Transverse colon (tissue), 4 donors: ENCODE measurements at regions not wholly inside any gene's neighbourhood (a gene's known extent, or its start where the extent isn't known, plus 50 kb on each side); places are given as distances from the start of the nearest gene placed in this dataset.

Source experiments
- EP300 ChIP-seq: sonication (generic); formaldehyde crosslinking; IDR thresholded peaks from one replicate; pipeline ENCODE4 v1.6.1; 2017; ENCODE audit warnings: antibody characterized with exemption, low read depth
- POLR2A ChIP-seq: fragments of 450-650 bp; IDR thresholded peaks from one replicate; pipeline ENCODE4 v1.6.1; 2016; ENCODE audit warnings: antibody characterized with exemption, mild to moderate bottlenecking, moderate library complexity
- POLR2AphosphoS5 ChIP-seq, 3 donors: sonication (generic); formaldehyde crosslinking; IDR thresholded peaks; one replicate each; pipeline ENCODE4 v1.6.1; 2016; ENCODE audit warnings: antibody characterized with exemption in 3 of 3
- TF ChIP-seq, protein P1 (sequence below), 5 experiments: fragments of 200-600 bp in 3 of 5; fragments of 450-650 bp in 2 of 5; sonication (generic) in 3 of 5; IDR thresholded peaks; 1 replicate in 2 of 5; 2 replicates in 3 of 5; pipeline ENCODE4 v1.5.1; 2016 to 2017; ENCODE audit warnings: antibody characterized with exemption in 5 of 5, inconsistent platforms in 3 of 5, mild to moderate bottlenecking in 2 of 5, moderate library complexity in 1 of 5

DNA sequence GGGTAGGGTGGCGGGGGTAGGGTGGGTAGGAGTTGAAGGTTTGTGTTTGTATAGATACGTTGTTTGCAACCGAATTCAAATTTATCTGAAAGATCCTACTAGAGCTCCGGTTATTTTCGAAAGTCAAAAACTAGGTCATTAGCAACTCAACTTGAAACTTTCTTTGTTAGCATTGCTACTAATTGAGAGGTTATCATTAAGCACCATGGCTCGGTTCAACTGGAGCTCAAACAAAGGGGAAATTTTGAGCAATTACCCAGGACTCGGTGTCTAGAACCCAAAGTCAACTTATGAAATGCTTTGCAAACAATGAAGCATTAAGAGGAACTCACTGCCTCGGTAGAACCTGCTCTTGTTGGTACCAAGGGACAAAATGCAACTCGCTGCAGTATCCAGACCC lies 207.7 kb downstream of the BCAT1 start:
- TF ChIP-seq, protein P1, sequence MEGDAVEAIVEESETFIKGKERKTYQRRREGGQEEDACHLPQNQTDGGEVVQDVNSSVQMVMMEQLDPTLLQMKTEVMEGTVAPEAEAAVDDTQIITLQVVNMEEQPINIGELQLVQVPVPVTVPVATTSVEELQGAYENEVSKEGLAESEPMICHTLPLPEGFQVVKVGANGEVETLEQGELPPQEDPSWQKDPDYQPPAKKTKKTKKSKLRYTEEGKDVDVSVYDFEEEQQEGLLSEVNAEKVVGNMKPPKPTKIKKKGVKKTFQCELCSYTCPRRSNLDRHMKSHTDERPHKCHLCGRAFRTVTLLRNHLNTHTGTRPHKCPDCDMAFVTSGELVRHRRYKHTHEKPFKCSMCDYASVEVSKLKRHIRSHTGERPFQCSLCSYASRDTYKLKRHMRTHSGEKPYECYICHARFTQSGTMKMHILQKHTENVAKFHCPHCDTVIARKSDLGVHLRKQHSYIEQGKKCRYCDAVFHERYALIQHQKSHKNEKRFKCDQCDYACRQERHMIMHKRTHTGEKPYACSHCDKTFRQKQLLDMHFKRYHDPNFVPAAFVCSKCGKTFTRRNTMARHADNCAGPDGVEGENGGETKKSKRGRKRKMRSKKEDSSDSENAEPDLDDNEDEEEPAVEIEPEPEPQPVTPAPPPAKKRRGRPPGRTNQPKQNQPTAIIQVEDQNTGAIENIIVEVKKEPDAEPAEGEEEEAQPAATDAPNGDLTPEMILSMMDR (IDR thresholded peaks at IDR 0.05): no peak
- TF ChIP-seq POLR2AphosphoS5 (IDR thresholded peaks at IDR 0.05): no peak
- no peak for TF ChIP-seq POLR2A
- TF ChIP-seq EP300: no peak
